ENCODE measurements at regions not wholly inside any gene's neighbourhood (a gene's known extent, or its start where the extent isn't known, plus 50 kb on each side); places are given as distances from the start of the nearest gene placed in this dataset.

DNA sequence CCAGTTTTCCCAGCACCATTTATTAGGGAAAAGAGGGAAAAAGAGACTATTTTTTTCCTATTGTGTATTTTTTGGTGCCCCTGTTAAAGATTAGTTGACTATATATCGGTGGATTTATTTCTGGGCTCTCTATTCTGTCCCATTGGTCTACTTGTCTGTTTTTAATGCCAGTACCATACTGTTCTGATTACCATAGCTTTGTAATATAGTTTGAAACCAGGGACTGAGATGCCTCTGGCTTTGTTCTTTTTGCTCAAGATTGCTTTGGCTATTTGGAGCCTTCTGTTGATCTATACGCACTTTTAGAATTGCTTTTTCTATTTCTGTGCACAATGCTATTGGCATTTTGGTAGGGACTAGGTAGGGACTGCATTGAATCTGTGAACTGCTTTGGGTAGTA lies 151.7 kb downstream of the ADCYAP1 start:
- intact Hi-C loops (cut with micrococcal nuclease) = no loop called here
- no peak overlapping the region for H3K9ac ChIP-seq (ENCODE audit: low read length)
- H3K9me2 ChIP-seq (ENCODE audit: insufficient read depth) = no peaks in the 10 kb centered on the region
- H3K79me2 ChIP-seq (ENCODE audit: insufficient read depth, low read length) = no peaks in the 10 kb centered on the region
- H3K27me3 ChIP-seq (ENCODE audit: insufficient read depth, low read length) = no peaks in the 10 kb centered on the region
- H2AFZ ChIP-seq (ENCODE audit: low read depth, low read length, poor library complexity, severe bottlenecking) = no peak overlapping the region
- BruUV-seq (replicated peaks) = no TSS peak
- H3K36me3 ChIP-seq (ENCODE audit: control insufficient read depth in 1 of 2, insufficient read depth in 2 of 2, low read length in 2 of 2) = no peaks in the 10 kb centered on the region
- CTCF ChIA-PET = no interaction called here
- H4K20me1 ChIP-seq (ENCODE audit: insufficient read depth) = no peaks in the 10 kb centered on the region
- no peak overlapping the region for H3K4me3 ChIP-seq (replicated peaks in 1 of 2; ENCODE audit: low read depth in 1 of 2, low read length in 2 of 2)
- RAD21 ChIA-PET (ENCODE audit: low non-redundant PET in 1 of 2, low total read pairs in 2 of 2, uncharacterized antibody in 2 of 2, unreplicated experiment in 2 of 2) = no interaction called here
- DNase-seq (ENCODE audit: low read depth, low spot score) (no peak), ATAC-seq (no peak)
- H3K4me1 ChIP-seq (ENCODE audit: control insufficient read depth in 1 of 2, insufficient read depth in 2 of 2, low read length in 2 of 2) = no peaks in the 10 kb centered on the region
- no peak overlapping the region for H3K4me2 ChIP-seq (ENCODE audit: low read length)
- TF ChIP-seq ZFX (IDR thresholded peaks at IDR 0.05) = no peak
- TF ChIP-seq SP1 (IDR thresholded peaks at IDR 0.05; ENCODE audit: low read depth) = no peak
- TF ChIP-seq ELF1 (IDR thresholded peaks at IDR 0.05; ENCODE audit: borderline replicate concordance, low read depth) = no peak
- no peak for TF ChIP-seq YY1 (IDR thresholded peaks at IDR 0.05; ENCODE audit: extremely low read depth, insufficient replicate concordance, low read depth, low read length)
- no peak for TF ChIP-seq POLR2A (IDR thresholded peaks at IDR 0.05; ENCODE audit: borderline replicate concordance, extremely low read depth, insufficient read depth, insufficient read length)
- TF ChIP-seq, protein P1, sequence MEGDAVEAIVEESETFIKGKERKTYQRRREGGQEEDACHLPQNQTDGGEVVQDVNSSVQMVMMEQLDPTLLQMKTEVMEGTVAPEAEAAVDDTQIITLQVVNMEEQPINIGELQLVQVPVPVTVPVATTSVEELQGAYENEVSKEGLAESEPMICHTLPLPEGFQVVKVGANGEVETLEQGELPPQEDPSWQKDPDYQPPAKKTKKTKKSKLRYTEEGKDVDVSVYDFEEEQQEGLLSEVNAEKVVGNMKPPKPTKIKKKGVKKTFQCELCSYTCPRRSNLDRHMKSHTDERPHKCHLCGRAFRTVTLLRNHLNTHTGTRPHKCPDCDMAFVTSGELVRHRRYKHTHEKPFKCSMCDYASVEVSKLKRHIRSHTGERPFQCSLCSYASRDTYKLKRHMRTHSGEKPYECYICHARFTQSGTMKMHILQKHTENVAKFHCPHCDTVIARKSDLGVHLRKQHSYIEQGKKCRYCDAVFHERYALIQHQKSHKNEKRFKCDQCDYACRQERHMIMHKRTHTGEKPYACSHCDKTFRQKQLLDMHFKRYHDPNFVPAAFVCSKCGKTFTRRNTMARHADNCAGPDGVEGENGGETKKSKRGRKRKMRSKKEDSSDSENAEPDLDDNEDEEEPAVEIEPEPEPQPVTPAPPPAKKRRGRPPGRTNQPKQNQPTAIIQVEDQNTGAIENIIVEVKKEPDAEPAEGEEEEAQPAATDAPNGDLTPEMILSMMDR (IDR thresholded peaks at IDR 0.05 in 2 of 3, conservative IDR thresholded peaks at IDR 0.05 in 1 of 3; ENCODE audit: borderline replicate concordance in 1 of 3, insufficient read depth in 1 of 3, low read depth in 2 of 3, low read length in 2 of 3) = no peak
- TF ChIP-seq FOSL1 (IDR thresholded peaks at IDR 0.05; ENCODE audit: low read depth) = no peak
- TF ChIP-seq EGR1 (IDR thresholded peaks at IDR 0.05; ENCODE audit: low read depth) = no peak
- no peak for TF ChIP-seq EZH2 (IDR thresholded peaks at IDR 0.05)
- TF ChIP-seq CBX3 (IDR thresholded peaks at IDR 0.05; ENCODE audit: low read depth) = no peak
- TF ChIP-seq, protein P2, sequence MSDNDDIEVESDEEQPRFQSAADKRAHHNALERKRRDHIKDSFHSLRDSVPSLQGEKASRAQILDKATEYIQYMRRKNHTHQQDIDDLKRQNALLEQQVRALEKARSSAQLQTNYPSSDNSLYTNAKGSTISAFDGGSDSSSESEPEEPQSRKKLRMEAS (IDR thresholded peaks at IDR 0.05) = no peak
- no peak for TF ChIP-seq RAD21 (IDR thresholded peaks at IDR 0.05; ENCODE audit: low read depth)
- TF ChIP-seq CEBPB (IDR thresholded peaks at IDR 0.05; ENCODE audit: low read depth) = no peak
- TF ChIP-seq POLR2AphosphoS5 (IDR thresholded peaks at IDR 0.05; ENCODE audit: low read depth, low read length) = no peak
- TF ChIP-seq JUND (IDR thresholded peaks at IDR 0.05) = no peak
- TF ChIP-seq, protein P3, sequence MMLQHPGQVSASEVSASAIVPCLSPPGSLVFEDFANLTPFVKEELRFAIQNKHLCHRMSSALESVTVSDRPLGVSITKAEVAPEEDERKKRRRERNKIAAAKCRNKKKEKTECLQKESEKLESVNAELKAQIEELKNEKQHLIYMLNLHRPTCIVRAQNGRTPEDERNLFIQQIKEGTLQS (IDR thresholded peaks at IDR 0.05) = no peak
- no peak for TF ChIP-seq SIN3A (IDR thresholded peaks at IDR 0.05; ENCODE audit: low read depth)
- TF ChIP-seq, protein P4, sequence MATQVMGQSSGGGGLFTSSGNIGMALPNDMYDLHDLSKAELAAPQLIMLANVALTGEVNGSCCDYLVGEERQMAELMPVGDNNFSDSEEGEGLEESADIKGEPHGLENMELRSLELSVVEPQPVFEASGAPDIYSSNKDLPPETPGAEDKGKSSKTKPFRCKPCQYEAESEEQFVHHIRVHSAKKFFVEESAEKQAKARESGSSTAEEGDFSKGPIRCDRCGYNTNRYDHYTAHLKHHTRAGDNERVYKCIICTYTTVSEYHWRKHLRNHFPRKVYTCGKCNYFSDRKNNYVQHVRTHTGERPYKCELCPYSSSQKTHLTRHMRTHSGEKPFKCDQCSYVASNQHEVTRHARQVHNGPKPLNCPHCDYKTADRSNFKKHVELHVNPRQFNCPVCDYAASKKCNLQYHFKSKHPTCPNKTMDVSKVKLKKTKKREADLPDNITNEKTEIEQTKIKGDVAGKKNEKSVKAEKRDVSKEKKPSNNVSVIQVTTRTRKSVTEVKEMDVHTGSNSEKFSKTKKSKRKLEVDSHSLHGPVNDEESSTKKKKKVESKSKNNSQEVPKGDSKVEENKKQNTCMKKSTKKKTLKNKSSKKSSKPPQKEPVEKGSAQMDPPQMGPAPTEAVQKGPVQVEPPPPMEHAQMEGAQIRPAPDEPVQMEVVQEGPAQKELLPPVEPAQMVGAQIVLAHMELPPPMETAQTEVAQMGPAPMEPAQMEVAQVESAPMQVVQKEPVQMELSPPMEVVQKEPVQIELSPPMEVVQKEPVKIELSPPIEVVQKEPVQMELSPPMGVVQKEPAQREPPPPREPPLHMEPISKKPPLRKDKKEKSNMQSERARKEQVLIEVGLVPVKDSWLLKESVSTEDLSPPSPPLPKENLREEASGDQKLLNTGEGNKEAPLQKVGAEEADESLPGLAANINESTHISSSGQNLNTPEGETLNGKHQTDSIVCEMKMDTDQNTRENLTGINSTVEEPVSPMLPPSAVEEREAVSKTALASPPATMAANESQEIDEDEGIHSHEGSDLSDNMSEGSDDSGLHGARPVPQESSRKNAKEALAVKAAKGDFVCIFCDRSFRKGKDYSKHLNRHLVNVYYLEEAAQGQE (IDR thresholded peaks at IDR 0.05; ENCODE audit: low read depth) = no peak
- TF ChIP-seq SRF (IDR thresholded peaks at IDR 0.05; ENCODE audit: low read depth) = no peak
- TF ChIP-seq, protein P5, sequence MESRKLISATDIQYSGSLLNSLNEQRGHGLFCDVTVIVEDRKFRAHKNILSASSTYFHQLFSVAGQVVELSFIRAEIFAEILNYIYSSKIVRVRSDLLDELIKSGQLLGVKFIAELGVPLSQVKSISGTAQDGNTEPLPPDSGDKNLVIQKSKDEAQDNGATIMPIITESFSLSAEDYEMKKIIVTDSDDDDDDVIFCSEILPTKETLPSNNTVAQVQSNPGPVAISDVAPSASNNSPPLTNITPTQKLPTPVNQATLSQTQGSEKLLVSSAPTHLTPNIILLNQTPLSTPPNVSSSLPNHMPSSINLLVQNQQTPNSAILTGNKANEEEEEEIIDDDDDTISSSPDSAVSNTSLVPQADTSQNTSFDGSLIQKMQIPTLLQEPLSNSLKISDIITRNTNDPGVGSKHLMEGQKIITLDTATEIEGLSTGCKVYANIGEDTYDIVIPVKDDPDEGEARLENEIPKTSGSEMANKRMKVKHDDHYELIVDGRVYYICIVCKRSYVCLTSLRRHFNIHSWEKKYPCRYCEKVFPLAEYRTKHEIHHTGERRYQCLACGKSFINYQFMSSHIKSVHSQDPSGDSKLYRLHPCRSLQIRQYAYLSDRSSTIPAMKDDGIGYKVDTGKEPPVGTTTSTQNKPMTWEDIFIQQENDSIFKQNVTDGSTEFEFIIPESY (IDR thresholded peaks at IDR 0.05; ENCODE audit: extremely low read depth, insufficient replicate concordance, low read length) = no peak
- no peak overlapping the region for H3K27ac ChIP-seq (ENCODE audit: low read depth, low read length)
- POLR2A ChIA-PET = no interaction called here
- H3K9me3 ChIP-seq (ENCODE audit: control insufficient read depth in 1 of 2, insufficient read depth in 1 of 2, low read depth in 1 of 2, low read length in 2 of 2) = no peaks in the 10 kb centered on the region
